HCT116 (cell line): ENCODE measurements at regions not wholly inside any gene's neighbourhood (a gene's known extent, or its start where the extent isn't known, plus 50 kb on each side); places are given as distances from the start of the nearest gene placed in this dataset.

Experiments used
- ATAC-seq: fragments of 200-7000 bp; cut with Tn5 transposase; 2 replicates; pipeline ENCODE4 v1.9.1; 2020; ENCODE audit warnings: mild to moderate bottlenecking, moderate library complexity
- BruUV-seq: library from RNA; stranded (reverse); fragments of 400-500 nt; replicated peaks from 2 replicates; lab custom pipeline; 2021; lab: Mats Ljungman, UMichigan
- CTCF ChIA-PET: fragments of 300-600 bp; sonication (Branson Sonifier 250); formaldehyde crosslinking; loops from one replicate; lab custom pipeline; 2021; ENCODE audit warnings: antibody characterized with exemption; lab: Charles Lee
- POLR2A ChIA-PET: fragments of 300-600, 350-600 bp; sonication (Branson Sonifier 250); formaldehyde crosslinking; loops from one replicate; lab custom pipeline; 2021; ENCODE audit warnings: antibody characterized with exemption; lab: Charles Lee
- RAD21 ChIA-PET, 2 experiments: fragments of 300-600 bp; sonication (Branson Sonifier 250); formaldehyde crosslinking; loops; one replicate each; lab custom pipeline; 2023; ENCODE audit warnings: low total read pairs in 2 of 2; ENCODE audit not compliant: uncharacterized antibody in 2 of 2, unreplicated experiment in 2 of 2, low non-redundant PET in 1 of 2; lab: Charles Lee
- DNase-seq: peaks from one replicate; pipeline ENCODE4 v3.0.0-alpha.2; 2010; ENCODE audit warnings: low read depth, low spot score
- H2AFZ ChIP-seq: fragments of 200-600 bp; shearing (Covaris generic), sonication (generic); 2 replicates; pipeline ENCODE4 v1.6.1; 2017; ENCODE audit warnings: low read depth, mixed run types, mixed read lengths, antibody characterized with exemption, low read length; ENCODE audit not compliant: poor library complexity, severe bottlenecking
- H3K27ac ChIP-seq: 2 replicates; pipeline ENCODE4 v1.5.1; 2012; ENCODE audit warnings: low read depth, low read length
- H3K27me3 ChIP-seq: fragments of 200-600 bp; sonication (generic); 2 replicates; pipeline ENCODE4 v1.6.1; 2016; ENCODE audit warnings: mixed run types, low read length, mixed read lengths; ENCODE audit not compliant: insufficient read depth
- H3K36me3 ChIP-seq, 2 experiments: fragments of 200-500 bp in 1 of 2; fragments of 200-600 bp in 1 of 2; sonication (Bioruptor generic) in 1 of 2; sonication (generic) in 1 of 2; 2 replicates each; pipeline versions ENCODE4 v1.5.1 to v1.6.1; 2014 to 2016; ENCODE audit warnings: low read length in 2 of 2, inconsistent platforms in 1 of 2, mixed read lengths in 1 of 2, mixed run types in 1 of 2; ENCODE audit not compliant: insufficient read depth in 2 of 2, control insufficient read depth in 1 of 2
- H3K4me1 ChIP-seq, 2 experiments: fragments of 200-600 bp in 1 of 2; sonication (generic) in 1 of 2; 2 replicates each; pipeline versions ENCODE4 v1.5.1 to v1.6.1; 2012 to 2017; ENCODE audit warnings: low read length in 2 of 2, inconsistent platforms in 1 of 2, mild to moderate bottlenecking in 1 of 2, mixed read lengths in 1 of 2, mixed run types in 1 of 2, moderate library complexity in 1 of 2; ENCODE audit not compliant: insufficient read depth in 2 of 2, control insufficient read depth in 1 of 2
- H3K4me2 ChIP-seq: fragments of 200-600 bp; sonication (generic); 2 replicates; pipeline ENCODE4 v1.6.1; 2017; ENCODE audit warnings: mixed run types, low read length, mixed read lengths
- H3K4me3 ChIP-seq, 2 experiments: fragments of 200-600 bp in 1 of 2; sonication (generic) in 1 of 2; replicated peaks in 1 of 2; 2 replicates each; pipeline ENCODE4 v1.5.1; 2011 to 2016; ENCODE audit warnings: low read length in 2 of 2, control low read depth in 1 of 2, low read depth in 1 of 2, mild to moderate bottlenecking in 1 of 2, mixed read lengths in 1 of 2, mixed run types in 1 of 2
- H3K79me2 ChIP-seq: fragments of 200-600 bp; sonication (generic); 2 replicates; pipeline ENCODE4 v1.6.1; 2017; ENCODE audit warnings: mild to moderate bottlenecking, mixed run types, low read length, moderate library complexity, mixed read lengths; ENCODE audit not compliant: insufficient read depth
- H3K9ac ChIP-seq: fragments of 200-600 bp; sonication (generic); 2 replicates; pipeline ENCODE4 v1.6.1; 2016; ENCODE audit warnings: low read length, mixed read lengths
- H3K9me2 ChIP-seq: fragments of 200-600 bp; sonication (generic), shearing (Covaris generic); 2 replicates; pipeline ENCODE4 v1.6.1; 2017; ENCODE audit warnings: mixed run types, mild to moderate bottlenecking, moderate library complexity; ENCODE audit not compliant: insufficient read depth
- H3K9me3 ChIP-seq, 2 experiments: fragments of 200-500 bp in 1 of 2; fragments of 200-600 bp in 1 of 2; sonication (Bioruptor generic) in 1 of 2; sonication (generic) in 1 of 2; 2 replicates each; pipeline ENCODE4 v1.6.1; 2014 to 2017; ENCODE audit warnings: low read length in 2 of 2, mixed read lengths in 2 of 2, inconsistent platforms in 1 of 2, low read depth in 1 of 2, mild to moderate bottlenecking in 1 of 2, mixed run types in 1 of 2, moderate library complexity in 1 of 2; ENCODE audit not compliant: control insufficient read depth in 1 of 2, insufficient read depth in 1 of 2
- H4K20me1 ChIP-seq: fragments of 200-600 bp; sonication (generic), shearing (Covaris generic); 2 replicates; pipeline ENCODE4 v1.6.1; 2017; ENCODE audit warnings: mixed run types, mild to moderate bottlenecking, moderate library complexity; ENCODE audit not compliant: insufficient read depth
- ATF3 ChIP-seq: IDR thresholded peaks from 2 replicates; pipeline ENCODE4 v1.6.1; 2012
- CEBPB ChIP-seq: IDR thresholded peaks from 2 replicates; pipeline ENCODE4 v1.6.1; 2012; ENCODE audit warnings: low read depth
- CTCF ChIP-seq, 3 experiments: fragments of 200-600 bp in 1 of 3; sonication (generic) in 1 of 3; IDR thresholded peaks in 2 of 3; conservative IDR thresholded peaks in 1 of 3; 2 replicates each; pipeline ENCODE4 v1.5.1; 2012 to 2017; ENCODE audit warnings: low read depth in 2 of 3, low read length in 2 of 3, antibody characterized with exemption in 1 of 3, borderline replicate concordance in 1 of 3, control low read depth in 1 of 3, mild to moderate bottlenecking in 1 of 3, mixed read lengths in 1 of 3, mixed run types in 1 of 3, moderate library complexity in 1 of 3; ENCODE audit not compliant: insufficient read depth in 1 of 3
- EZH2 ChIP-seq: fragments of 200-600 bp; sonication (generic); IDR thresholded peaks from 2 replicates; pipeline ENCODE4 v1.6.1; 2017; ENCODE audit warnings: antibody characterized with exemption, mixed run types
- EZH2phosphoT487 ChIP-seq: fragments of 200-600 bp; IDR thresholded peaks from 2 replicates; pipeline ENCODE4 v1.6.1; 2018; ENCODE audit warnings: antibody characterized with exemption, borderline replicate concordance
- MAX ChIP-seq: IDR thresholded peaks from 2 replicates; pipeline ENCODE4 v1.6.1; 2012
- REST ChIP-seq: IDR thresholded peaks from 2 replicates; pipeline ENCODE4 v1.6.1; 2012; ENCODE audit warnings: low read depth
- SIN3A ChIP-seq: IDR thresholded peaks from 2 replicates; pipeline ENCODE4 v1.6.1; 2012; ENCODE audit warnings: low read depth
- SP1 ChIP-seq: IDR thresholded peaks from 2 replicates; pipeline ENCODE4 v1.6.1; 2012; ENCODE audit warnings: low read depth
- TCF7L2 ChIP-seq: IDR thresholded peaks from 2 replicates; pipeline ENCODE4 v1.7.0; 2011; ENCODE audit warnings: borderline replicate concordance, inconsistent platforms; ENCODE audit not compliant: insufficient read depth, insufficient read length; ENCODE audit errors: extremely low read depth
- ZBTB33 ChIP-seq: IDR thresholded peaks from 2 replicates; pipeline ENCODE4 v1.6.1; 2011; ENCODE audit warnings: mild to moderate bottlenecking, low read length, moderate library complexity; ENCODE audit not compliant: insufficient replicate concordance; ENCODE audit errors: extremely low read depth
- ZFX ChIP-seq: fragments of 450-650 bp; IDR thresholded peaks from 2 replicates; pipeline ENCODE4 v1.6.1; 2017
- intact Hi-C: fragments of 100-400 bp; cut with micrococcal nuclease; formaldehyde crosslinking; loops from 2 replicates; pipeline ENCODE4 v1.10.0; 2022

GRCh38 chr13:38228322-38228721, 121.3 kb upstream of the UFM1 start:
- Histone ChIP-seq H3K4me1 (no peaks in the 10 kb centered on the region), H2AFZ (no peak overlapping the region), H3K79me2 (no peaks in the 10 kb centered on the region), H3K9me2 (no peaks in the 10 kb centered on the region), H3K9me3 (peaks cover 0 to 19% of the 10 kb centered on the region in 2 experiments; a peak in 2 of 4 replicates), H3K4me2 (no peak overlapping the region), H4K20me1 (no peaks in the 10 kb centered on the region), H3K4me3 (no peak overlapping the region), H3K27me3 (no peaks in the 10 kb centered on the region), H3K9ac (no peak overlapping the region), H3K36me3 (no peaks in the 10 kb centered on the region), H3K27ac (no peak overlapping the region)
- intact Hi-C loops, result no loop called here
- ATAC-seq, result no peak
- ChIA-PET CTCF (no interaction called here), POLR2A (no interaction called here), RAD21 (no interaction called here)
- TF ChIP-seq TCF7L2 (no peak), REST (no peak), CEBPB (no peak), EZH2 (no peak), SP1 (no peak), SIN3A (no peak), MAX (no peak)
- no TSS peak for BruUV-seq
- DNase-seq, result no peak

GRCh38 chr13:38226496-38226895, 123.2 kb upstream of the UFM1 start:
- Histone ChIP-seq H3K27ac (no peak overlapping the region), H3K9ac (no peak overlapping the region), H4K20me1 (no peaks in the 10 kb centered on the region), H3K27me3 (no peaks in the 10 kb centered on the region), H2AFZ (no peak overlapping the region), H3K36me3 (no peaks in the 10 kb centered on the region; a peak in 1 of 4 replicates), H3K4me1 (no peaks in the 10 kb centered on the region), H3K79me2 (no peaks in the 10 kb centered on the region), H3K4me3 (no peak overlapping the region), H3K9me2 (no peaks in the 10 kb centered on the region), H3K4me2 (no peak overlapping the region), H3K9me3 (peaks cover 0 to 28% of the 10 kb centered on the region in 2 experiments; a peak in 2 of 4 replicates)
- no TSS peak for BruUV-seq
- CTCF ChIA-PET, result no interaction called here
- ATAC-seq (no peak), DNase-seq (no peak)
- RAD21 ChIA-PET, result no interaction called here
- POLR2A ChIA-PET, result no interaction called here
- intact Hi-C loops, result no loop called here
- no peak for TF ChIP-seq CTCF (IDR thresholded peaks at IDR 0.05 in 2 of 3, conservative IDR thresholded peaks at IDR 0.05 in 1 of 3; ENCODE audit: borderline replicate concordance in 1 of 3, insufficient read depth in 1 of 3, low read depth in 2 of 3, low read length in 2 of 3)
- no peak for TF ChIP-seq EZH2phosphoT487
- TF ChIP-seq TCF7L2, result no peak
- TF ChIP-seq ZBTB33, result no peak
- TF ChIP-seq ZFX, result no peak
- no peak for TF ChIP-seq SIN3A
- TF ChIP-seq ATF3, result no peak
